Stimulated activated CD4-positive, alpha-beta T cell treated with anti-CD3 and anti-CD28 coated beads, Interleukin-12 subunit alpha, Interleukin-12 subunit beta, amount 100 ng/mL, for 48 hours (primary cell): ENCODE measurements at regions not wholly inside any gene's neighbourhood (a gene's known extent, or its start where the extent isn't known, plus 50 kb on each side); places are given as distances from the start of the nearest gene placed in this dataset.
"Not testable (repeated sequence)": the region's sequence is repeated elsewhere in the genome, so short reads cannot be mapped to it uniquely, and the experiment has no call there.

ENCODE experiments used
- DNase-seq, 3 donors: peaks; one replicate each; pipeline ENCODE4 v3.0.0-alpha.2; 2020; ENCODE audit warnings: low read depth in 2 of 3, low spot score in 1 of 3

DNA sequence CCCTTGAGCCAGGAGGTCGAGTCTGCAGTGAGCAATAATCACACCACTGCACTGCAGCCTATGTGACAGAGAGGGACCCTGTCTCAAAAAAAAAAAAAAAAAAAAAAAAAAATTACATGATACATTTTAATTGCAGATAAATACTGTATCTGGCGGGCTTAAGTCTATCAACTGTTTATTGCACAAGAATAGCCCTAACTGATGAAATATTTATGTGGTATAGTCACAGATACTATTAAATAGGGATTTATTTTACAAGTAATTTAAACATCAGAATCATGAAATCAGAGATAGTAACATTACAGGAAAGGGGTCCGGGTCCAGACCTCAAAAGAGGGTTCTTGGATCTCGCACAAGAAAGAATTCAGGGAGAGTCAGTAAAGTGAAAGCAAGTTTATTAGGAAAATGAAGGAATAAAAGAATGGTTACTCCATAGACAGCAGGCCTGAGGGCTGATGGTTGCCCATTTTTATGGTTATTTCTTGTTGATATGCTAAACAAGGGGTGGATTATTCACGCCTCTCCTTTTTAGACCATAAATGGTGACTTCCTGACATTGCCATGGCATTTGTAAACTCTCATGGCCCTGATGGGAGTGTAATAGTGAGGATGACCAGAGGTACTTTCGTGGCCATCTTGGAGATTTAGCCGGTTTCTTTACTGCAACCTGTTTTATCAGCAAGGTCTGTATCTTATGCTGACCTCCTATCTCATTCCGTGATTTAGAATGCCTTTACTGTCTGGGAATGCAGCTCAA lies 166.6 kb downstream of the PMAIP1 start:
- no peak for DNase-seq

DNA sequence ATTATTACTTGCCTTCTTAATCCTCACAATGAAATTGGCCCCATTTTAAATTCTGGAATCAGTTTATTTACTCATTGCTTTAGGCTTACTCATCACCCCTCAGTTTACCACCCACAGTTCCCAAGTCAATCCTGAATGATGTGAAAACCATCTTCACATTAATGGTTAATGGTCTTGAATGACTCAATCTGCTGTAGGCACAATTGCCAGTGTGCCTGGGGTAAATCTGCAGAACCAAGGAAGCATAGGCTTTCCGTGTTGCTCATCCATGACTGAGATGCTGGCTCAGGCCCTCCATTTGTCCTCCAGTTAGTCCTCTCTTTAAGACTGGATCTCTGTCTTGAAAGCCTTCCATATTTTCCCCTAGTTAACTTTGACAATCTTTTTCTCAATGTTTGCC lies 164.5 kb downstream of the PMAIP1 start:
- DNase-seq: no peak

DNA sequence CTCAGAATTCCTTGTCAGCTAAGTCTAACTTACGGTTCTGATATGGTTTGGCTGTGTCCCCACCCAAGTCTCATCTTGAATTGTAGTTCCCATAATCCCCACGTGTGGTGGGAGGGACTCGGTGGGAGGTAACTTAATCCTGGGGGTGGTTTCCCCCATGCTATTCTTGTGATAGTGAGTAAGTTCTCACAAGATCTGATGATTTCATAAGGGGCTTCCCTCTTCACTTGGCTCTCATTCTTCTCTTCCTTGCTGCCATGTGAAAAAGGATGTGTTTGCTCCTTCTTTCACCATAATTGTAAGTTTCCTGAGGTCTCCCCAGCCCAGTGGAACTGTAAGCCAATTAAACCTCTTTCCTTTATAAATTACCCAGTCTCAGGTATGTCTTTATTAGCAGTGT lies 163.0 kb downstream of the PMAIP1 start:
- not testable (repeated sequence) for DNase-seq

DNA sequence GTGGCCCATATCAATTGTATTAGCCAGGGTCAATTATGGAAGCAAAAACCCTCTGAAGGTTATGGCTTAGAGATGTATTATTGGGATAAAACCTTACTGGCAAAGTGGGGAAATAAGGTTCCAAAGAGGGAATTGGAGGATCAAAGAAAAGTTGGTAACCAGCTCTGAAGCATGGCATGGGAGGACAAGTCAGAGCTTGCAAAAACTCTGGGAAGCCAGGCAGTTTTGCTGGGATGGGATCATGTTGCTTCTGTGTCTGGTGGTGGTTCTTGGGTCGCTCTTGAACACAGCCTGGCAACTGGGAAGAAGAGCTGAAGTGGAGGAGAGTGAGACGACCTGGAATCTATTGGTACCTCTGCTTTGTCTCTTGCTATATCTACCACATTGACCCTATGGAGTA lies 162.6 kb downstream of the PMAIP1 start:
- no peak for DNase-seq

DNA sequence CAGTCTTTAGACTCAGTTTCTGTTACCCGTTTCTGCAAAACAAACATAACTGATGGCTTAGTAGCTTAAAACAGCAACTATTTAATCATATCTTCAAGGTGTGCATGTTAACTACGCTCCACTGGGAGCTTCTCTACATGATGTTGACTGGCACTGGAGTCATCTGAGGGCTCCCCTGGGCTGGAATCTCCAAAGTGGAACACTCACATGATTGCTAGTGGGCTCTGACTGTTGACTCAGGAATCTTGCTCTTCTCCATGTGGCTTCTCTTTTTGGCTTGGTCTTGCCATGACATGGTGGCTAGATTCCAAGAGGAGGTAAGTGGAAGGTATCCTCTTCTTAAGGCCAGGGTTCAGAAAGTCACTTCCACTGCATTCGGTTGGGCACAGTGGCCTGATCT lies 160.8 kb downstream of the PMAIP1 start:
- no peak for DNase-seq

DNA sequence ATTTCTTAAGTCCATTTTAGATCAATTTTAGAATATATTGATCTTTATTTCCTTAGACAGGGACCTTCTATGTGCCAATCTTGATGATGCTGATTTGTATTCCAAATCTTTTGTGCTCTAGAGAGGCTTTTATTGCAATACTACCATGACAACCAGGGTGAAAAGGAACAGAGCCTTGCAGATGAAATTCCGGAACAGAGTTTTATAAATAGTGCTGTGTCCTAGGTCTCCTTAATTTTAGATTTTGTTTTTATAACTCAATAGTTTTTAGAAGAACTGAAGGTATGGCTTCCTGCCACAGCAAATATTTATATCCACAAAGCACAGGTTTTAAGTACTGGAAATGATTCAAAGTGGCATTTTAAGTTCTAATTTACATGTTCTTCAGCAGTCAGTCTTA lies 160.2 kb downstream of the PMAIP1 start:
- DNase-seq: no peak

DNA sequence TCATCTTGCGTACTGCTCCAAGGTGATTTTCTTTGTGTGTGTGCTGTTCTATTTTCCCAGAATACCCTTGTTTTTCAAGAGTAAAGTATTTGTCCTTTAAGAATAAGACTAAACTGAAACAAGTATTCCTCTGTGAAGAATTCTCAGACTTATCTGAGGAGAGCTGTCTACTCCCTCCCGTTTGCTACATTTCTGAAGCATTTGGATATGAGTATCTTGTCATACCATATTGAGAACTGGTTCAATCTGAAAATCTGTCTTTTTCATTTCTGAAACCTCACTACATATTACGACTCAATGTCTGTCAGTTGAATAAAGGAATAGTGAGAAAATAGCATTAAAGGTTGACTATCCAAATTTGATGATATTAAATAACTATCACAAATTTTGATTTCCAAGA lies 159.4 kb downstream of the PMAIP1 start:
- no peak for DNase-seq

DNA sequence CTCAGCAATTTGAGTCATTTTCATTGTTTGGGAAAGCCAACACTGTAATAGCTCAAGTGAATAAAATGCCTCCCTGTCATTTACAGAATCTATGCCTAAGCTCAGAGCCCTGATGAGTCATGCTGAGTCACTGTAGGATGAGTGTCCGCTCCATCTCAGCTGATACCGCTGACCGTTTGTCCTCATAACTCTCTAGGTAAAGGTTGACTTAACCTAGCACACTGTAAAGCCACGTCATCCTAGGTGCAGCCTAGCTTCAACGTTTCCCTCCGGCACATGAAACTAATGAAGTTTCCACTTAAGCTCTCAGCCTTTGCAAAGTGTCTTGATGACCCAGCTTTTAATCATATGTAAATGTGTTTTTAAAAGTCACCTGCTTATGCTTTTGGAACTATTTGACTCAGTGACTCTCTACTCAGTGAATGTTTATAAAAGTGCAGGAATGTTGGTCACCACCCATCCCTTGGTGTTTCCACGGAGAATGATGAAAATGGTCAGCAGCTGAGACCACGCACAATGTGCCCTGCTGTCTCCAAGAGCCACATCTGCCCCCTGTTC lies 154.0 kb downstream of the PMAIP1 start:
- no peak for DNase-seq

DNA sequence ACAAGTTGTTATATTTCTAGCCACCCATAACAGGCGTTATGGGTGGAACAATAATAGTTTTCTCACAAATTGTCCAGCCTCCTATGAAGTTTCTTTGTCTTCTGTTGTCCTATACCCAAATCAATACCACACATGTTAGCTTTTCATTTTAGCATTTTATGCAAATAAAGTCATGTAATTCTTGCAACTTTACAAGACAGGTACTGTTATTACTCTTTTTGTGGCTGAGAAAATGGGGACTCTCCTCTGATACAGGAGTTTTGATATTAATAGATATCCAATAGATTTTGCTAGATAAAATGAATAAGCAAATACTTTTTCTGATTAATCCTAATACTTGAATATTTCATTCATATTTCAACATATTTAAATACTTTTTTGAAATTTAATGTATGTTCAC lies 151.0 kb downstream of the PMAIP1 start:
- no peak for DNase-seq

DNA sequence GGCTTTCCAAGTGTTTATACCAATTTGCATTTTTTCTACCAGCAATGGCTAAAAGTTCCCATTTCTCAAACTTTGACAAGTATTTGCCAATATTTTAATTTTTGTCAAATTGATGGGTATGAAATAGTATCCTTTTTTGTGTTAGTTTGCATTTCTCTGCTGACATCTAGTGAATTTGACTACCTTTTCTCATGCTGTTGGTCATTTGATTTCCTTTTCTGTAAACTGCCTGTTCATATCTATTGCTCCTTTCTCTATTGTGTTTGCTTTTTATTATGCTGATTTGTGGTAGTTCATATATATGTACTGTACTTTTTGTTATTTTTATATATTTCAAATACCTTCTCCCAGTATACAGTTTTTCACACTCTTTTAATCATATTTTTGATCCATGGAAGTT lies 149.4 kb downstream of the PMAIP1 start:
- no peak for DNase-seq

DNA sequence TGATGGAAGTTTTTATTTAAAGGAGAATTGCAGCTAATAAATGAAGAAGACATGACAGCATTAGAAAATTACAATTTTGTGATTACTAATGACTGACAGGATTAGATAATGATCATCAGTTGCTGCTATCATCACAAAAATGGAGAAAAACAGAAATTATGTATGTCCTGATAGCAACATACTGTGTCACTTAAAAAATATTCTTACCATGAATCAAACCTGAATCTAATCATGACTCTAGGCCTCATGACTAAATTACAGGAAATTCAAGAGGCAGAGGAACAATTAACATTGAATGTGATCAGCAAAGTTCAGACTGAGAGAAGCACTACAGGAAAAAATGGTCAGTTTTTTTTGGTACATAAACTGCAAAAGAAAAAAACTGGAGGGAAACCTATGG lies 147.8 kb downstream of the PMAIP1 start:
- DNase-seq: no peak

DNA sequence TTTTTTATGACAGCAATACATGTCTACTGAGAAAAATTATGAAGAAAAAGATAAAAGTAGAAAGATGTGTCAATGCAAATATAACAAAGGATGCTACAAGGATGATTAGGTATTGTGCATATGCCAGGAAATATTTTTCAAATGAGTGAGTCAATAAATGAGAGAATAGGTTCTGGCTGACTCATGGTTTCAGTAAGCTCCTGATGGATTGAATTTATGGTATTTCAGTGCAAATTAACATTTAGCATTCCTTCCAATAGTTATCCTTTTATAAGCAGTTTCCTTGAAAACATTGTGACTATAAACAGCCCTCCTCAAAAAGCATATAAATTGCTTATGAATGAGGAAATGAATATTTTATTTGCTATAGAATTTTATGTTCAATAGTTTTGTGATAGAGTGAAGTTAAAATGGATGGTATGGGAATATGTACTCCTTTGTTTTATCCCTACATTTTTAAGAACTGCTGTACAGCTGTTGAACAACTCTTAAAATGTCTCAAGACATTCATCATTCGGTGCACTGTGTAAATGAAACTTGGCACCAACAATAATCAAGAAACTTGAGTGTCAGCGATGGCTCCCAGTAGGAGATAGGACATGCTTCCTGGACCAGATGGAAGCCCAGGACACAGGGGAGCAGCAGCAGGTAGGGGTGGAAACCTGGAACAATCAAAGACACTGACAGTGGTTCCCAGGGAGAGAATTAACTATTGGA lies 144.7 kb downstream of the PMAIP1 start:
- no peak for DNase-seq

DNA sequence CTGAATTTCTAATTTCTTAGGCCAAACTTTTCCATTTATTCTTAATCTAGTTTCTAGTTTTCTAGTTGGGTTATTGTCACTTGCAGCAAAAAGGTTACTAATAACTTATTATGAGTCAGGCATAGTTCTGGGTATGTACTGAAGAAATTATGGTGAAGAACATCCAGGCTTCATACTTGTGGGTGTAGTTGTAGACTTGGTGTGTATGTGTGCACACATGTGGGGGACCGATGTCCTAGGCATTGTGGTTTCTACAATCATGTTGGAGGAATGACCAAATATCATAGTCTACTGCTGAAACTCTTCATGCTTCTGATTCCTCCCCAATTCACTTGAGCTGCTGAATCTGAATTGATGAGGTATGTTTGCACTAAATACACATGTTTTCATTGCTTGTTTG lies 141.2 kb downstream of the PMAIP1 start:
- no peak for DNase-seq

DNA sequence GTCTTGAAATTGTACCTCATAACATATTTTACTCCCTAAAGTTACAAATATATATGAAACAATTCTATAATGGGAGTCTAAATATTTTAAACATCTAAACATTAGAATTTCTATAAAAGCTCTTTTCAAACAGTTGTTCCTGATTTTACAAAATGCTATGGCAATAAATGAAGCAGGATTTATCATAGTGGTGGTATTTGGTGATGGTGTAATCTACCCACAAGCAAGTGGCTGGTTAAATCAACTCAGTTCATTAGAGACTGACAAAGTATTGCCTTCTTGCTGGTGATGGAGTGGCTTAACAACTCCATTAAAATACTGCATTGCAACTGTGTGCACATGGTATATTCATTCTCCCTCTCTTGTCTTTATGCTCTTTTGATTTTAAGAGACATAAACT lies 138.9 kb downstream of the PMAIP1 start:
- no peak for DNase-seq

DNA sequence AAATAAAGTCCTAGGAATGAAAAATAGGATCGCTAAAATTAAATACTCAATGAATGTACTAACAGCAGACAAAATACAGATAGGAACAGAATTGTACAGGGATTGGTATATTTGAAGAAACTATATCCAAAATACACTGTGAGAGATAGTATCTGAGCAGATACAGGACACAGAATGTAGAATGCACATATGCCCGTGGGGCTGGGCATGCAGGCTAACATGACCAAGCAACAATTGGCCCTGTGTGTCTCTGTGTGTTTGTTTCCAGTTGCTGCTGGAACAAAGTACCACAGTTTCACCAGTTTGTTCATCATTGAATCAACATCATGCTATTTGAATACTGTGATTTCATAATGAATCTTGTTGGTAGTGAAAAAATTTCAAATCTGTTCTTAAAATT lies 127.6 kb downstream of the PMAIP1 start:
- DNase-seq: no peak

DNA sequence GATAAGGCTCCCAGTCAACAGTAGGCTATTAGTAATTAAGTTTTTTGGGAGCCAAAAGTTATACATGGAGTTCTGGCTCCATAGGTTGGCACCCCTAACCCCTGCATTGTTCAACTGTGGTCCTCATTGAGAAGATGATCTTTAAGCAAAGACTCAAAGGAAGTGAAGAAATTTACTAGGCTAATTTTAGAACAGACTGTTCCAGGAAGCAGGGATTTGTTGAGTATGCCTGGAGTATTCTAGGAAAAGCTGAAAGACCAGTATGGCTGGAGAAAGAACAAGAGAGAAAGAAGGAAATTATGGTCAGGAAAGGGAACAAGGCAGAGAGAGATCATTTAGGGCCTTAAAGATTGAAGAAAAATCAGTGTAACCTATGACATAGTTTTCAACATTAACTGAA lies 125.1 kb downstream of the PMAIP1 start:
- DNase-seq: no peak

DNA sequence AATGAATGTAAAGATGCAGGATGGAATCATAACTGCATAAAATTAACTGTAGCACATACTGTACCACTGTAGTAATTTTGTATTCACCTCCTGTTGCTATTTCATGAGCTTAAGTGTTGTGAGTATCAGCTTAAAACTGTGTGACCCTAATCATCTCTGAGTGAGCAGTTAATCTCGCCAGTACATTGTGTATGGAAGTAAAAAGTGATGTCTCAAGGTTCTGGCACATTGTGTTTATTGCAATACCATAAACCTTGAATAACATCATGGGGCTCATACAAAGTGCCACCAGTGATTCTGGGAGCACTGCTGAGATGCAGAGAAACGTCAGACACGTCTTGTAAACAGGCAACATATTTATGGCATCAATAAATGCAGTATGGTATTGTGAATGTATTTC lies 124.5 kb downstream of the PMAIP1 start:
- no peak for DNase-seq

DNA sequence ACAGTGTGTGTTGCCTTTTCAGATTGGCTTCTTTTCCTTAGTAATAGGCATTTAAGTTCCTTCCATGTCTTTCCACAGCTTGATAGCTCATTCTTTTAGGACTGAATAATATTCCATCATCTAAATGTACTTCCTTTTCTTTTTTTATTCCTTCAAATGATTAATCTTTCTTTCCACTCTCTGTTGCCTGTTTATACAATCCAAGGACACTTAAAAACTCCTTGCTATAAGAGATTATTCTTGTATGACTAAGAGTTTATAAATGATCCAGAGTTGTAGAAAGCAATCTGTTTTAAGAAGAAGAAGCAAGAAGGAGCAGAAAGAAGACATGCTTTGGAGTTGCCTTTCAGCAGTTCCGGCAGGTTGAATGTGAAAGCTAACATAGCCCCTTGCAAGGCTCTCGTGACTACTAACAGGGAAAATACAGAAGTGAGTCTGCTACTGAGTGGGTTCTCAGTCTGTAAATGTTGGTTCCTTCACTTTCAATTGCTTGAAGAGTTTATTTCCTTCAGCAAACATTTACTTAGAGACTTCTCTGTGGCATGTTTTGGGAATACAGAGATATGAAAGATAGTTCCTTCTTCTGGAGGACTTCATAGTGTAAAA lies 123.0 kb downstream of the PMAIP1 start:
- DNase-seq: no peak

DNA sequence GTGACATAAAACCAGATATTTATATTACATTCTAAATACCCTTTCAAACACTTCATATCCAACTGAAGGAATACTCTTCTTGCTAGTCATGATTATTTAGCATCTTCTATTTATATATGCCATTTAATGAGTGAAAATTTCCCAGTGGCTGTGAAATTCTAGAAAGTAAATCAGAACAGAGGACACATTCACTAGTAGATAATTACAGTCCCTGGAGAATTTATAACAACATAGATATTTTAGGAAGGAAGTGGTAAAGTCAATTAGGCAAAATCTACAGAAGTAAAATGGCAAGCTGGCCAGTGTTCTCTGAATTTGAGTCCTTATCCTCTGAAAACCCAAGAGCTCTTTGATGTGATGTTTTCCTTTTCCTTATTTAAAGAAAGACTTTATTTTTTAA lies 121.8 kb downstream of the PMAIP1 start:
- no peak for DNase-seq

DNA sequence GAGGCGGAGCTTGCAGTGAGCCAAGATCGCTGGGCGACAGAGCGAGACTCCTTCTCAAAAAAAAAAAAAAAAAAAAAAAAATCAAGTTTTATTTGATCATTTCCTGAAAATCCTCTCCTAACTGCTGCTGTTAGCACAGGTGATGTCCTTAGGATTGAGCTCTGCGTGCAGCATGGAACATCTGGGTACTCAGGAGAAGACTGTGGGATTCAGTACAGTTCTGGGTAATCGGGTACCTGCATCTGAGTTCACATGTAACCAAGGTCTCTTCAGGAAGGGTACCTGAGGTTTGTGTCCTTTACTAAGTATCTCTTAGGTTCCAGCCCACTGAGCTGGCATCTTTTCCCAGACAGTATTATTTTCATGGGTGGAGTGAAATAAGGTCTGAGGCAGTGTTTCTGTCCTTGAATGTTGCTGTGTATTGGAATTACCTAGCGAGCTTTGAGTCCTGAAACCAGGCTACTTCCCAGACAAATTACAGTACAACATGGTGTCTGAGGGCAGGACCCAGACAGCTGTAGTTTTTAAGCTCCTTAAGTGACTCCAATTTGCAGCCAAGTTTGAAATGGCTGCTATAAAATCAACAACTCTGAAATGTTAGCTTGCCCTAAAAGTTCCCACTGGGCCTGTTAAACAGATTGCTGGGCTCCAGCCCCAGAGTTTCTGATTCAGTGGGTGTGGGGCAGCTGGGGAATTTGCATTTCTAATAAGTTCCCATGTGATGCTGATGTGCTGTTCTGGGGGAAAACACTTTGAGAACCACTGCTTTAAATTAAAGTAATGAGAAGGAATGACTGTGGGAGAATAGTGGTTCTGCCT lies 120.5 kb downstream of the PMAIP1 start:
- DNase-seq: no peak

DNA sequence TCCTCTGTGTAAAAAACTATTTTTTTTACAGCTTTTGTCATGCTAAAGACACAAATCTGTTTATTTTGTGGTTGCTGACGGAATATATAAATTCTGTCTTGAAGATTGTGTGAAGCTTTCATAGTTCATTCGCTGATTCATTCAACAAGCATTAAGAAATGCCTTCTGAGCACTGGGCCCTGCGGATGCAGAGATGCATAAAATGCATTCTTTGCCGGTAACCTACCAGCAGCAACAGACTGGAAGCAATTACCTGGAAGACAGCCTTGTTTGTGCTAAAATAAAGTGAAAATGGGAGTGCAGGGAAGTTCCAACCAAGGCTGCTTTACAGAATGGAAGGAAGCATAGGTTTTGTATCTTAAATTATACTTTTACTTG lies 119.7 kb downstream of the PMAIP1 start:
- no peak for DNase-seq
